GM12878 (cell line): ENCODE measurements at regions not wholly inside any gene's neighbourhood (a gene's known extent, or its start where the extent isn't known, plus 50 kb on each side); places are given as distances from the start of the nearest gene placed in this dataset.

Experiments
- ATAC-seq: fragments of 200-7000 bp; cut with Tn5 transposase; 3 replicates; pipeline ENCODE4 v1.9.1; 2020; ENCODE audit warnings: mild to moderate bottlenecking, moderate library complexity
- BruUV-seq: library from RNA; stranded (reverse); fragments of 400-500 nt; replicated peaks from 2 replicates; lab custom pipeline; 2021; lab: Mats Ljungman, UMichigan
- CTCF ChIA-PET: fragments of 300-600 bp; sonication (Branson Sonifier 250); formaldehyde crosslinking; extraction: SDS; loops from one replicate; lab custom pipeline; 2021; ENCODE audit warnings: inconsistent platforms; lab: Yijun Ruan, JAX
- POLR2A ChIA-PET: fragments of 350-600 bp; formaldehyde crosslinking; extraction: SDS; loops from one replicate; lab custom pipeline; 2021; ENCODE audit warnings: inconsistent platforms; lab: Charles Lee
- RAD21 ChIA-PET: fragments of 300-600 bp; sonication (Branson Sonifier 250); formaldehyde crosslinking; loops from one replicate; lab custom pipeline; 2023; ENCODE audit warnings: antibody characterized with exemption; ENCODE audit not compliant: unreplicated experiment; lab: Charles Lee
- SMC1A ChIA-PET: fragments of 300-600 bp; sonication (Branson Sonifier 250); formaldehyde crosslinking; loops from one replicate; lab custom pipeline; 2023; ENCODE audit not compliant: unreplicated experiment, uncharacterized antibody; lab: Charles Lee
- DNase-seq: peaks from one replicate; pipeline ENCODE4 v3.0.0-alpha.2; 2011; ENCODE audit warnings: low read depth, low spot score
- FAIRE-seq: peaks from 3 replicates; lab custom pipeline; 2011; peaks lifted over from hg19 to GRCh38; lab: Jason Lieb, UNC
- H2AFZ ChIP-seq: 2 replicates; pipeline ENCODE4 v1.6.0; 2011; ENCODE audit warnings: low read depth, low read length, control low read depth; ENCODE audit not compliant: control insufficient read depth
- H3K27ac ChIP-seq: 2 replicates; pipeline ENCODE4 v1.5.1; 2011; ENCODE audit warnings: control low read depth; ENCODE audit not compliant: control insufficient read depth, insufficient read depth
- H3K27me3 ChIP-seq, 2 experiments: replicated peaks in 1 of 2; 2 replicates each; pipeline versions ENCODE4 v1.6.0 to v1.6.1; 2011; ENCODE audit warnings: low read length in 1 of 2; ENCODE audit not compliant: control insufficient read depth in 2 of 2, insufficient read depth in 2 of 2
- H3K36me3 ChIP-seq, 2 experiments: 2 replicates each; pipeline ENCODE4 v1.5.1; 2011; ENCODE audit warnings: low read length in 1 of 2; ENCODE audit not compliant: control insufficient read depth in 2 of 2, insufficient read depth in 2 of 2
- H3K4me1 ChIP-seq: 2 replicates; pipeline ENCODE4 v1.6.1; 2011; ENCODE audit warnings: mild to moderate bottlenecking, low read length, moderate library complexity, mixed read lengths; ENCODE audit not compliant: control insufficient read depth, insufficient read depth
- H3K4me2 ChIP-seq: 2 replicates; pipeline ENCODE4 v1.6.0; 2011; ENCODE audit warnings: control low read depth; ENCODE audit not compliant: control insufficient read depth, insufficient read depth
- H3K4me3 ChIP-seq: fragments of 200-600 bp; sonication (generic); 2 replicates; pipeline ENCODE4 v1.5.1; 2016
- H3K79me2 ChIP-seq: 2 replicates; pipeline ENCODE4 v1.6.0; 2011; ENCODE audit warnings: low read length; ENCODE audit not compliant: control insufficient read depth, insufficient read depth
- H3K9ac ChIP-seq: 2 replicates; pipeline ENCODE4 v1.8.0; 2011; ENCODE audit warnings: low read length, control low read depth, mixed read lengths; ENCODE audit not compliant: control insufficient read depth, insufficient read depth
- H3K9me3 ChIP-seq: replicated peaks from 3 replicates; pipeline ENCODE4 v1.5.1; 2011; ENCODE audit warnings: mild to moderate bottlenecking, low read length; ENCODE audit not compliant: control insufficient read depth, insufficient read depth
- H4K20me1 ChIP-seq: 2 replicates; pipeline ENCODE4 v1.6.0; 2011; ENCODE audit not compliant: control insufficient read depth, insufficient read depth
- ATF2 ChIP-seq: IDR thresholded peaks from 2 replicates; pipeline ENCODE4 v1.6.1; 2012; ENCODE audit warnings: low read length, inconsistent platforms
- HCFC1 ChIP-seq: fragments of 150-350 bp; IDR thresholded peaks from 2 replicates; pipeline ENCODE4 v1.6.1; 2014; ENCODE audit warnings: low read length
- IRF3 ChIP-seq: fragments of 450-650 bp; IDR thresholded peaks from 2 replicates; pipeline ENCODE4 v1.6.1; 2014; ENCODE audit warnings: mild to moderate bottlenecking
- POLR2AphosphoS2 ChIP-seq: IDR thresholded peaks from 2 replicates; pipeline ENCODE4 v1.6.1; 2011; ENCODE audit warnings: low read depth, mild to moderate bottlenecking, low read length, improper control_type of control experiment, moderate library complexity
- SRF ChIP-seq, 2 experiments: IDR thresholded peaks; 2 replicates each; pipeline ENCODE4 v1.6.1; 2011; ENCODE audit warnings: low read depth in 2 of 2, low read length in 2 of 2, mild to moderate bottlenecking in 1 of 2, moderate library complexity in 1 of 2
- ZNF24 ChIP-seq: fragments of 450-650 bp; IDR thresholded peaks from 2 replicates; pipeline ENCODE4 v1.6.1; 2017; ENCODE audit warnings: antibody characterized with exemption, mild to moderate bottlenecking
- WGBS: methylation state at CpG from one replicate; pipeline ENCODE4 v1.1.6; 2016; ENCODE audit warnings: low lambda C conversion rate; ENCODE audit not compliant: insufficient replicate concordance, insufficient coverage; ENCODE audit errors: missing lambda C conversion rate; 5-methylcytosine and 5-hydroxymethylcytosine counted together
- in situ Hi-C: fragments of 300-500 bp; cut with MboI; formaldehyde crosslinking; loops from 9 replicates; pipeline ENCODE4 v1.14.3; 2018; ENCODE audit warnings: mixed read lengths
- intact Hi-C: fragments of 100-400 bp; cut with micrococcal nuclease; formaldehyde crosslinking; loops from one replicate; pipeline ENCODE4 v1.14.2; 2022; ENCODE audit not compliant: unreplicated experiment

- in situ Hi-C loops: no loop called here
Measured at GRCh38 chr2:78646533-78647364, 378.8 kb upstream of the REG3G start.

More at GRCh38 chr2:78646533-78647364, 378.8 kb upstream of the REG3G start:
- H3K36me3 ChIP-seq: no peaks in the 10 kb centered on the region
- no TSS peak for BruUV-seq
- no peak overlapping the region for H3K27ac ChIP-seq
- H3K9me3 ChIP-seq: no peaks in the 10 kb centered on the region
- no peaks in the 10 kb centered on the region for H4K20me1 ChIP-seq
- H2AFZ ChIP-seq: no peak overlapping the region
- TF ChIP-seq ATF2 (no peak), SRF (IDR thresholded peaks at IDR 0.05; ENCODE audit: low read depth in 2 of 2, low read length in 2 of 2) (no peak), ZNF24 (no peak), POLR2AphosphoS2 (no peak), HCFC1 (no peak), IRF3 (no peak)
- DNase-seq: no peak
- FAIRE-seq: no peak
- 10% methylated on average over 5 of the region's 5 CpGs for WGBS
- ChIA-PET POLR2A (no interaction called here), RAD21 (no interaction called here), CTCF (interaction anchor here (1.0 to 1.1 kb wide), 2 partner anchors 25 to 26 kb away, joined by 4 read pairs; no protein-coding TSS in a partner anchor), SMC1A (interaction anchor here (1.2 kb wide), 1 partner anchor 10 kb away, joined by 4 read pairs; no protein-coding TSS in a partner anchor)
- ATAC-seq: no peak
- H3K4me2 ChIP-seq: no peak overlapping the region
- no peak overlapping the region for H3K9ac ChIP-seq
- no peaks in the 10 kb centered on the region for H3K4me1 ChIP-seq
- no peaks in the 10 kb centered on the region for H3K79me2 ChIP-seq
- intact Hi-C loops: no loop called here
- H3K27me3 ChIP-seq: no peaks in the 10 kb centered on the region
- H3K4me3 ChIP-seq: no peak overlapping the region
